GM23338 (cell line): ENCODE measurements at regions not wholly inside any gene's neighbourhood (a gene's known extent, or its start where the extent isn't known, plus 50 kb on each side); places are given as distances from the start of the nearest gene placed in this dataset.

Experiments used
- ATAC-seq: fragments of 200-7000 bp; cut with Tn5 transposase; 3 replicates; pipeline ENCODE4 v1.9.1; 2020
- DNase-seq: peaks from one replicate; pipeline ENCODE4 v3.0.0-alpha.2; 2015; ENCODE audit warnings: low spot score
- H2AFZ ChIP-seq: fragments of 200-600 bp; sonication (generic); 2 replicates; pipeline ENCODE4 v1.8.0; 2016; ENCODE audit warnings: antibody characterized with exemption, mild to moderate bottlenecking, moderate library complexity
- H3F3A ChIP-seq: fragments of 200-600 bp; sonication (generic); replicated peaks from 2 replicates; pipeline ENCODE4 v1.8.0; 2017; ENCODE audit warnings: antibody characterized with exemption, mixed run types, low read depth
- H3K27ac ChIP-seq: fragments of 200-600 bp; sonication (generic); 2 replicates; pipeline ENCODE4 v1.6.1; 2016; ENCODE audit warnings: low read depth
- H3K27me3 ChIP-seq: fragments of 200-600 bp; sonication (generic); 2 replicates; pipeline ENCODE4 v1.8.0; 2016; ENCODE audit warnings: mild to moderate bottlenecking, mixed run types, moderate library complexity; ENCODE audit not compliant: insufficient read depth
- H3K36me3 ChIP-seq: fragments of 200-600 bp; sonication (generic); 2 replicates; pipeline ENCODE4 v1.8.0; 2016; ENCODE audit warnings: mild to moderate bottlenecking; ENCODE audit not compliant: insufficient read depth
- H3K4me1 ChIP-seq: fragments of 200-600 bp; sonication (generic); 2 replicates; pipeline ENCODE4 v1.8.0; 2016; ENCODE audit warnings: mild to moderate bottlenecking, moderate library complexity; ENCODE audit not compliant: insufficient read depth
- H3K4me2 ChIP-seq: fragments of 200-600 bp; sonication (generic); 2 replicates; pipeline ENCODE4 v1.7.1; 2017; ENCODE audit warnings: mixed run types
- H3K4me3 ChIP-seq: fragments of 200-600 bp; sonication (generic); 2 replicates; pipeline ENCODE4 v1.6.1; 2016; ENCODE audit warnings: mixed run types
- H3K79me2 ChIP-seq: fragments of 200-600 bp; sonication (generic); replicated peaks from 2 replicates; pipeline ENCODE4 v1.8.0; 2017; ENCODE audit warnings: mild to moderate bottlenecking; ENCODE audit not compliant: insufficient read depth
- H3K9me2 ChIP-seq: fragments of 200-600 bp; sonication (generic); 2 replicates; pipeline ENCODE4 v1.8.0; 2017; ENCODE audit not compliant: insufficient read depth
- H4K20me1 ChIP-seq: fragments of 200-600 bp; sonication (generic); replicated peaks from 2 replicates; pipeline ENCODE4 v1.8.0; 2017; ENCODE audit warnings: mild to moderate bottlenecking; ENCODE audit not compliant: insufficient read depth
- H3K27ac Mint-ChIP-seq: 2 replicates; pipeline ENCODE4 v1.8.0; 2020; ENCODE audit warnings: inconsistent platforms, mild to moderate bottlenecking, moderate library complexity, mixed read lengths
- H3K27me3 Mint-ChIP-seq: 3 replicates; pipeline ENCODE4 v1.8.0; 2022; ENCODE audit warnings: low read depth, mild to moderate bottlenecking, moderate library complexity, mixed read lengths, inconsistent platforms; ENCODE audit not compliant: insufficient read depth, poor library complexity
- H3K36me3 Mint-ChIP-seq: 3 replicates; pipeline ENCODE4 v1.8.0; 2021; ENCODE audit warnings: low read depth, mild to moderate bottlenecking, inconsistent platforms, moderate library complexity, mixed read lengths
- H3K4me1 Mint-ChIP-seq: 3 replicates; pipeline ENCODE4 v1.8.0; 2020; ENCODE audit warnings: mild to moderate bottlenecking, inconsistent platforms, mixed read lengths
- H3K4me3 Mint-ChIP-seq: 3 replicates; pipeline ENCODE4 v1.8.0; 2021; ENCODE audit warnings: moderate library complexity, mild to moderate bottlenecking, inconsistent platforms, mixed read lengths
- H3K9me3 Mint-ChIP-seq: 3 replicates; pipeline ENCODE4 v1.8.0; 2020; ENCODE audit warnings: moderate library complexity, mild to moderate bottlenecking, inconsistent platforms, mixed read lengths
- CREB1 ChIP-seq: fragments of 250-450 bp; sonication (Bioruptor Pico); IDR thresholded peaks from 2 replicates; pipeline ENCODE4 v1.5.0; 2020; ENCODE audit warnings: low read depth, mild to moderate bottlenecking, moderate library complexity
- EZH2 ChIP-seq: fragments of 200-600 bp; sonication (generic); IDR thresholded peaks from one replicate; pipeline ENCODE4 v1.8.0; 2017; ENCODE audit warnings: antibody characterized with exemption, mild to moderate bottlenecking, low read depth; ENCODE audit not compliant: unreplicated experiment
- EZH2phosphoT487 ChIP-seq: fragments of 200-600 bp; sonication (generic); IDR thresholded peaks from one replicate; pipeline ENCODE4 v1.8.1; 2018; ENCODE audit warnings: antibody characterized with exemption; ENCODE audit not compliant: unreplicated experiment
- JUNB ChIP-seq: IDR thresholded peaks from one replicate; pipeline ENCODE4 v1.6.1; 2016; ENCODE audit warnings: antibody characterized with exemption; ENCODE audit not compliant: unreplicated experiment
- NANOG ChIP-seq: IDR thresholded peaks from 2 replicates; pipeline ENCODE4 v1.6.1; 2016; ENCODE audit warnings: antibody characterized with exemption, borderline replicate concordance
- POLR2AphosphoS5 ChIP-seq: IDR thresholded peaks from 2 replicates; pipeline ENCODE4 v1.6.1; 2016; ENCODE audit warnings: antibody characterized with exemption, low read depth
- STAT1 ChIP-seq: IDR thresholded peaks from one replicate; pipeline ENCODE4 v1.6.1; 2016; ENCODE audit warnings: antibody characterized with exemption; ENCODE audit not compliant: unreplicated experiment
- ZNF114 ChIP-seq: fragments of 250-450 bp; sonication (Bioruptor Pico); IDR thresholded peaks from 2 replicates; pipeline ENCODE4 v1.5.0; 2020; ENCODE audit warnings: mild to moderate bottlenecking, moderate library complexity
- ZNF331 ChIP-seq: fragments of 250-450 bp; sonication (Bioruptor Pico); IDR thresholded peaks from 2 replicates; pipeline ENCODE4 v1.5.0; 2020; ENCODE audit warnings: low read depth, mild to moderate bottlenecking, moderate library complexity
- TF ChIP-seq, protein P1 (sequence below), 2 experiments: fragments of 200-600 bp in 1 of 2; sonication (generic) in 1 of 2; conservative IDR thresholded peaks; 2 replicates each; pipeline versions ENCODE4 v1.5.1 to v1.6.1; 2016 to 2017; ENCODE audit warnings: antibody characterized with exemption in 2 of 2, low read depth in 2 of 2, mild to moderate bottlenecking in 2 of 2, moderate library complexity in 1 of 2
- TF ChIP-seq, protein P2 (sequence below): IDR thresholded peaks from 2 replicates; pipeline ENCODE4 v1.6.1; 2016; ENCODE audit warnings: antibody characterized with exemption
- TF ChIP-seq, protein P3 (sequence below): fragments of 250-450 bp; sonication (Bioruptor Pico); IDR thresholded peaks from 2 replicates; pipeline ENCODE4 v1.5.0; 2020; ENCODE audit warnings: mild to moderate bottlenecking, moderate library complexity

GRCh38 chr12:20024194-20024593, 344.1 kb upstream of the PDE3A start (continued):
- TF ChIP-seq POLR2AphosphoS5, result no peak
- TF ChIP-seq, protein P1, sequence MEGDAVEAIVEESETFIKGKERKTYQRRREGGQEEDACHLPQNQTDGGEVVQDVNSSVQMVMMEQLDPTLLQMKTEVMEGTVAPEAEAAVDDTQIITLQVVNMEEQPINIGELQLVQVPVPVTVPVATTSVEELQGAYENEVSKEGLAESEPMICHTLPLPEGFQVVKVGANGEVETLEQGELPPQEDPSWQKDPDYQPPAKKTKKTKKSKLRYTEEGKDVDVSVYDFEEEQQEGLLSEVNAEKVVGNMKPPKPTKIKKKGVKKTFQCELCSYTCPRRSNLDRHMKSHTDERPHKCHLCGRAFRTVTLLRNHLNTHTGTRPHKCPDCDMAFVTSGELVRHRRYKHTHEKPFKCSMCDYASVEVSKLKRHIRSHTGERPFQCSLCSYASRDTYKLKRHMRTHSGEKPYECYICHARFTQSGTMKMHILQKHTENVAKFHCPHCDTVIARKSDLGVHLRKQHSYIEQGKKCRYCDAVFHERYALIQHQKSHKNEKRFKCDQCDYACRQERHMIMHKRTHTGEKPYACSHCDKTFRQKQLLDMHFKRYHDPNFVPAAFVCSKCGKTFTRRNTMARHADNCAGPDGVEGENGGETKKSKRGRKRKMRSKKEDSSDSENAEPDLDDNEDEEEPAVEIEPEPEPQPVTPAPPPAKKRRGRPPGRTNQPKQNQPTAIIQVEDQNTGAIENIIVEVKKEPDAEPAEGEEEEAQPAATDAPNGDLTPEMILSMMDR (conservative IDR thresholded peaks at IDR 0.05; ENCODE audit: low read depth in 2 of 2), result no peak
- TF ChIP-seq JUNB, result no peak
- TF ChIP-seq ZNF331 (CRISPR knock-in tag), result no peak
- TF ChIP-seq STAT1, result no peak
- TF ChIP-seq, protein P2, sequence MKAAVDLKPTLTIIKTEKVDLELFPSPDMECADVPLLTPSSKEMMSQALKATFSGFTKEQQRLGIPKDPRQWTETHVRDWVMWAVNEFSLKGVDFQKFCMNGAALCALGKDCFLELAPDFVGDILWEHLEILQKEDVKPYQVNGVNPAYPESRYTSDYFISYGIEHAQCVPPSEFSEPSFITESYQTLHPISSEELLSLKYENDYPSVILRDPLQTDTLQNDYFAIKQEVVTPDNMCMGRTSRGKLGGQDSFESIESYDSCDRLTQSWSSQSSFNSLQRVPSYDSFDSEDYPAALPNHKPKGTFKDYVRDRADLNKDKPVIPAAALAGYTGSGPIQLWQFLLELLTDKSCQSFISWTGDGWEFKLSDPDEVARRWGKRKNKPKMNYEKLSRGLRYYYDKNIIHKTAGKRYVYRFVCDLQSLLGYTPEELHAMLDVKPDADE, result no peak

- H3K4me3 ChIP-seq, result no peak overlapping the region
- no peak overlapping the region for H3K4me3 Mint-ChIP-seq
Measured at GRCh38 chr12:20028033-20028432, 340.3 kb upstream of the PDE3A start.

GRCh38 chr12:20030826-20031225, 337.5 kb upstream of the PDE3A start:
- peaks cover 5% of the 10 kb centered on the region for H3K4me1 Mint-ChIP-seq
- Histone ChIP-seq H3K79me2 (no peaks in the 10 kb centered on the region), H3K27me3 (no peaks in the 10 kb centered on the region), H4K20me1 (no peaks in the 10 kb centered on the region), H3K27ac (no peak overlapping the region), H2AFZ (no peak overlapping the region), H3K4me1 (no peaks in the 10 kb centered on the region), H3K9me2 (no peaks in the 10 kb centered on the region), H3K4me2 (no peak overlapping the region), H3K4me3 (no peak overlapping the region), H3F3A (no peaks in the 10 kb centered on the region), H3K36me3 (no peaks in the 10 kb centered on the region)
- 0 out of 2 replicates have a peak overlapping the region, but pooled peaks have one; percentile 59 for H3K27ac Mint-ChIP-seq
- DNase-seq, result peak; percentile 18
- H3K9me3 Mint-ChIP-seq, result no peaks in the 10 kb centered on the region
- H3K27me3 Mint-ChIP-seq, result no peaks in the 10 kb centered on the region
- H3K36me3 Mint-ChIP-seq, result no peaks in the 10 kb centered on the region
- ATAC-seq, result no peak; the same call in 2 of the 3 replicates
- H3K4me3 Mint-ChIP-seq, result no peak overlapping the region
- no peak for TF ChIP-seq CREB1 (CRISPR knock-in tag)
- no peak for TF ChIP-seq EZH2phosphoT487
- TF ChIP-seq, protein P2, result no peak
- TF ChIP-seq ZNF331 (CRISPR knock-in tag), result no peak
- TF ChIP-seq, protein P3, sequence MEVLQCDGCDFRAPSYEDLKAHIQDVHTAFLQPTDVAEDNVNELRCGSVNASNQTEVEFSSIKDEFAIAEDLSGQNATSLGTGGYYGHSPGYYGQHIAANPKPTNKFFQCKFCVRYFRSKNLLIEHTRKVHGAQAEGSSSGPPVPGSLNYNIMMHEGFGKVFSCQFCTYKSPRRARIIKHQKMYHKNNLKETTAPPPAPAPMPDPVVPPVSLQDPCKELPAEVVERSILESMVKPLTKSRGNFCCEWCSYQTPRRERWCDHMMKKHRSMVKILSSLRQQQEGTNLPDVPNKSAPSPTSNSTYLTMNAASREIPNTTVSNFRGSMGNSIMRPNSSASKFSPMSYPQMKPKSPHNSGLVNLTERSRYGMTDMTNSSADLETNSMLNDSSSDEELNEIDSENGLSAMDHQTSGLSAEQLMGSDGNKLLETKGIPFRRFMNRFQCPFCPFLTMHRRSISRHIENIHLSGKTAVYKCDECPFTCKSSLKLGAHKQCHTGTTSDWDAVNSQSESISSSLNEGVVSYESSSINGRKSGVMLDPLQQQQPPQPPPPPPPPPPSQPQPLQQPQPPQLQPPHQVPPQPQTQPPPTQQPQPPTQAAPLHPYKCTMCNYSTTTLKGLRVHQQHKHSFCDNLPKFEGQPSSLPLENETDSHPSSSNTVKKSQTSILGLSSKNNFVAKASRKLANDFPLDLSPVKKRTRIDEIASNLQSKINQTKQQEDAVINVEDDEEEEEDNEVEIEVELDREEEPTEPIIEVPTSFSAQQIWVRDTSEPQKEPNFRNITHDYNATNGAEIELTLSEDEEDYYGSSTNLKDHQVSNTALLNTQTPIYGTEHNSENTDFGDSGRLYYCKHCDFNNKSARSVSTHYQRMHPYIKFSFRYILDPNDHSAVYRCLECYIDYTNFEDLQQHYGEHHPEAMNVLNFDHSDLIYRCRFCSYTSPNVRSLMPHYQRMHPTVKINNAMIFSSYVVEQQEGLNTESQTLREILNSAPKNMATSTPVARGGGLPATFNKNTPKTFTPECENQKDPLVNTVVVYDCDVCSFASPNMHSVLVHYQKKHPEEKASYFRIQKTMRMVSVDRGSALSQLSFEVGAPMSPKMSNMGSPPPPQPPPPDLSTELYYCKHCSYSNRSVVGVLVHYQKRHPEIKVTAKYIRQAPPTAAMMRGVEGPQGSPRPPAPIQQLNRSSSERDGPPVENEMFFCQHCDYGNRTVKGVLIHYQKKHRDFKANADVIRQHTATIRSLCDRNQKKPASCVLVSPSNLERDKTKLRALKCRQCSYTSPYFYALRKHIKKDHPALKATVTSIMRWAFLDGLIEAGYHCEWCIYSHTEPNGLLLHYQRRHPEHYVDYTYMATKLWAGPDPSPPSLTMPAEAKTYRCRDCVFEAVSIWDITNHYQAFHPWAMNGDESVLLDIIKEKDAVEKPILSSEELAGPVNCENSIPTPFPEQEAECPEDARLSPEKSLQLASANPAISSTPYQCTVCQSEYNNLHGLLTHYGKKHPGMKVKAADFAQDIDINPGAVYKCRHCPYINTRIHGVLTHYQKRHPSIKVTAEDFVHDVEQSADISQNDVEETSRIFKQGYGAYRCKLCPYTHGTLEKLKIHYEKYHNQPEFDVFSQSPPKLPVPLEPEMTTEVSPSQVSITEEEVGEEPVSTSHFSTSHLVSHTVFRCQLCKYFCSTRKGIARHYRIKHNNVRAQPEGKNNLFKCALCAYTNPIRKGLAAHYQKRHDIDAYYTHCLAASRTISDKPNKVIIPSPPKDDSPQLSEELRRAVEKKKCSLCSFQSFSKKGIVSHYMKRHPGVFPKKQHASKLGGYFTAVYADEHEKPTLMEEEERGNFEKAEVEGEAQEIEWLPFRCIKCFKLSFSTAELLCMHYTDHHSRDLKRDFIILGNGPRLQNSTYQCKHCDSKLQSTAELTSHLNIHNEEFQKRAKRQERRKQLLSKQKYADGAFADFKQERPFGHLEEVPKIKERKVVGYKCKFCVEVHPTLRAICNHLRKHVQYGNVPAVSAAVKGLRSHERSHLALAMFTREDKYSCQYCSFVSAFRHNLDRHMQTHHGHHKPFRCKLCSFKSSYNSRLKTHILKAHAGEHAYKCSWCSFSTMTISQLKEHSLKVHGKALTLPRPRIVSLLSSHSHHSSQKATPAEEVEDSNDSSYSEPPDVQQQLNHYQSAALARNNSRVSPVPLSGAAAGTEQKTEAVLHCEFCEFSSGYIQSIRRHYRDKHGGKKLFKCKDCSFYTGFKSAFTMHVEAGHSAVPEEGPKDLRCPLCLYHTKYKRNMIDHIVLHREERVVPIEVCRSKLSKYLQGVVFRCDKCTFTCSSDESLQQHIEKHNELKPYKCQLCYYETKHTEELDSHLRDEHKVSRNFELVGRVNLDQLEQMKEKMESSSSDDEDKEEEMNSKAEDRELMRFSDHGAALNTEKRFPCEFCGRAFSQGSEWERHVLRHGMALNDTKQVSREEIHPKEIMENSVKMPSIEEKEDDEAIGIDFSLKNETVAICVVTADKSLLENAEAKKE (CRISPR knock-in tag), result no peak
- no peak for TF ChIP-seq ZNF114 (CRISPR knock-in tag)

More at GRCh38 chr12:20028033-20028432, 340.3 kb upstream of the PDE3A start:
- Histone ChIP-seq H2AFZ (no peak overlapping the region), H3K9me2 (no peaks in the 10 kb centered on the region), H3F3A (no peaks in the 10 kb centered on the region), H3K36me3 (no peaks in the 10 kb centered on the region), H3K4me1 (no peaks in the 10 kb centered on the region), H3K27me3 (no peaks in the 10 kb centered on the region), H3K27ac (no peak overlapping the region), H3K4me2 (no peak overlapping the region), H3K79me2 (no peaks in the 10 kb centered on the region), H4K20me1 (no peaks in the 10 kb centered on the region)
- TF ChIP-seq ZNF114 (CRISPR knock-in tag) (no peak), EZH2 (no peak), EZH2phosphoT487 (no peak), NANOG (no peak)
- peaks cover 5% of the 10 kb centered on the region for H3K4me1 Mint-ChIP-seq
- H3K27me3 Mint-ChIP-seq, result no peaks in the 10 kb centered on the region
- H3K36me3 Mint-ChIP-seq, result no peaks in the 10 kb centered on the region
- ATAC-seq, result no peak
- no peaks in the 10 kb centered on the region for H3K9me3 Mint-ChIP-seq
- DNase-seq, result no peak
- no peak overlapping the region for H3K27ac Mint-ChIP-seq
